SW 1271 (cell line): ENCODE measurements at regions not wholly inside any gene's neighbourhood (a gene's known extent, or its start where the extent isn't known, plus 50 kb on each side); places are given as distances from the start of the nearest gene placed in this dataset.
"Not testable (repeated sequence)": the region's sequence is repeated elsewhere in the genome, so short reads cannot be mapped to it uniquely, and the experiment has no call there.

Experiments
- DNase-seq, 2 experiments: peaks; one replicate each; lab custom pipeline; 2025; lab: John Stamatoyannopoulos, UW

- DNase-seq: no peak
Measured at GRCh38 chr11:101835506-101836063, 79.2 kb upstream of the CEP126 start.

GRCh38 chr11:101830475-101830874 lies 84.3 kb upstream of the CEP126 start:
- DNase-seq: not testable (repeated sequence)

- DNase-seq: no peak
Measured at GRCh38 chr11:101825531-101825930, 89.3 kb upstream of the CEP126 start.

GRCh38 chr11:101817581-101817980 lies 97.2 kb upstream of the CEP126 start:
- no peak for DNase-seq

GRCh38 chr11:101816613-101817012 lies 98.2 kb upstream of the CEP126 start:
- DNase-seq: no peak

- no peak for DNase-seq
Measured at GRCh38 chr11:101812546-101812945, 102.3 kb upstream of the CEP126 start.

GRCh38 chr11:101810546-101810945 lies 104.3 kb upstream of the CEP126 start:
- DNase-seq: no peak

GRCh38 chr11:101807531-101807930 lies 107.3 kb upstream of the CEP126 start:
- DNase-seq: peak in 1 of 2 experiments; percentile 31

- no peak for DNase-seq
Measured at GRCh38 chr11:101803651-101804050, 111.2 kb upstream of the CEP126 start.

GRCh38 chr11:101797335-101797734 lies 117.5 kb upstream of the CEP126 start:
- no peak for DNase-seq

- DNase-seq: no peak
Measured at GRCh38 chr11:101792814-101793213, 122.0 kb upstream of the CEP126 start.

GRCh38 chr11:101786916-101787315 lies 127.9 kb upstream of the CEP126 start:
- DNase-seq: no peak

GRCh38 chr11:101786421-101786820 lies 128.4 kb upstream of the CEP126 start:
- DNase-seq: no peak

GRCh38 chr11:101779167-101779566 lies 135.6 kb upstream of the CEP126 start:
- not testable (repeated sequence) for DNase-seq

GRCh38 chr11:101777476-101777875 lies 137.3 kb upstream of the CEP126 start:
- DNase-seq: no peak

- no peak for DNase-seq
Measured at GRCh38 chr11:101775033-101775432, 139.8 kb upstream of the CEP126 start.

- no peak for DNase-seq
Measured at GRCh38 chr11:101770648-101771047, 144.2 kb upstream of the CEP126 start.

- no peak for DNase-seq
Measured at GRCh38 chr11:101765932-101766331, 148.9 kb upstream of the CEP126 start.

- peak; percentile 10 to 55 for DNase-seq
Measured at GRCh38 chr11:101759771-101760450, 154.9 kb upstream of the CEP126 start.

- no peak for DNase-seq
Measured at GRCh38 chr11:101757741-101758140, 157.1 kb upstream of the CEP126 start.

GRCh38 chr11:101748572-101749344 lies 165.0 kb upstream of the TRPC6 start:
- DNase-seq: no peak

GRCh38 chr11:101745756-101746155 lies 161.9 kb upstream of the TRPC6 start:
- DNase-seq: no peak

- DNase-seq: no peak
Measured at GRCh38 chr11:101743828-101744227, 160.0 kb upstream of the TRPC6 start.
